ENCODE measurements at regions not wholly inside any gene's neighbourhood (a gene's known extent, or its start where the extent isn't known, plus 50 kb on each side); places are given as distances from the start of the nearest gene placed in this dataset.

GRCh38 chr12:93256256-93256969, 121.3 kb upstream of the NUDT4 start:
- TF ChIP-seq CTCF (IDR thresholded peaks at IDR 0.05) (no peak), POLR2A (IDR thresholded peaks at IDR 0.05) (no peak)

Data from Peyer's patch (tissue), 4 donors.